ENCODE measurements at regions not wholly inside any gene's neighbourhood (a gene's known extent, or its start where the extent isn't known, plus 50 kb on each side); places are given as distances from the start of the nearest gene placed in this dataset.
"Not testable (repeated sequence)": the region's sequence is repeated elsewhere in the genome, so short reads cannot be mapped to it uniquely, and the experiment has no call there.

DNA sequence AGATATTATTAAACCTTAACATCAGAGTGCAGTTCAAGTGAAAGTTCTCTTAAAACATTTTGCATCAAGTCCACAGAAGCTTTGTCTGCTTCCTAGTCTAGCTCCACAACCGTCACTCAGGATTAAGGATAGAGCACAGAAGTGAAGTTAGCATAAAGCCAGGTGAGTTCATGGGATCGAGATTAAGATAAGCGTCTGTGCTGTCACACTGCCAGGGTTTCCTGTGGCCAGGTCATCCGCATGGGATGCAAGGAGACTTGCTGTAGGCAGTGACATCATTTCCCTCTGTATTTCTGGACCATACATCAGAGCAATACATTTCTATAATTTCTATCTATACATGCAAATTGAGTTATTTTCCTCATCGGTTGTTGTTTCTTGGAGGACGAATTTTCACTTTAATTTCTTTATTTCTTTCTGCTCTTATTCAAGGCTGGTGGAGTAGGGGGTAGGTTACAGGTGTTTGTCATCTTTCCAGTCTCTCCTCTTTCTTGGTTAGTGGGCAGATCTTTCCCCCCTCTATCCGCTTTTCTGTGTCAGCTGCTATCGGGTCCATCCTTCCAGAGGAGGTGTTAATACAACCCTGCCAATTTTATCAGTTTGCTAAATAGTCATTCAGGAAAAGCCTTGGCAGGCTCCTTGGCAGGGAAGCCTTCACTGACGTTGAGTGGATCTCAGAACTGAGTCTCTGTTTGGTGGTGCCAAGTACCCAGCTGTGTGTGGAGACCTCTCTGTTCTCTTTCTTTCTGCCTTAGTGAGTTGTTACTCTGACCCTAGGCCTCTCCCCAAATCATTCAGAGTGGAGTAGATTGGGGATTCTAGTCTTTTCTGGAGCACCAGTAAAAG is 307.6 kb upstream of the MAP3K7 start:
- no peak for DNase-seq (ENCODE audit: low read depth in 4 of 4, low spot score in 2 of 4)

DNA sequence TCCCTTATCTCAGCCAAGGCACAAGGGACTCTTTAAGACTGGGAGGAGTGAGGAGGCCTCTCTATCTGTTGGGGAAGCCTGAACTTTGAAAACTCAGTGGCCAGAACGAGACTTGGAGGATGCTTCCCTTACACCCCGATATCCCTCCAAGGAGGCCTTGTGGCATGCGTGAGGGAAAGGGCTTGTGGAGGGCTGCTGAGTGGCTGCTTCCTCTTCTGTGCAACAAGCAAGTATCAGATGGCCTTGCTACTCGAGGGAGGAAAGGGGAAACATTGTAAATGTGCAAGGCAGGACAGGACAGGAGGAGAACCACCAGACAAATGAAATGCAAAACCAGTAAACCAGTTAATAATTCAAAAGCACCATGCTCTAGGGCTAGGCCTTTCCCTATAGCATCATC is 306.5 kb upstream of the MAP3K7 start:
- no peak for DNase-seq (ENCODE audit: low read depth in 4 of 4, low spot score in 2 of 4)

DNA sequence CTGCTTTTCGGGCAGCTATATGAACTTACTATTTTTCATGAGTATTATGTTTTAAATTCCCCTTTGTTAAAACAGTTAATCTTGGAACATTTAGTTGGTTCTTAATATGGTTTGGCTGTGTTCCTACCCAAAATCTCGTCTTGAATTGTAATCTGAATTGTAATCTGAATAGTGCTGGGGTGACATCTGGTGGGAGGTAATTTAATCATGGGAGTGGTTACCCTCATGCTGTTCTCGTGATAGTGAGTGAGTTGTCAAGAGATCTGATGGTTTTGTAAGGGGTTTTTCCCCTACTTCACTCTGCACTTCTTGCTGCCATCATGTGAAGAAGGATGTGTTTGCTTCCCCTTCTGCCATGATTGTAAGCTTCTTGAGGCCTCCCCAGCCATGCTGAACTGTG is 305.4 kb upstream of the MAP3K7 start:
- DNase-seq (ENCODE audit: low read depth in 4 of 4, low spot score in 2 of 4) = no peak

DNA sequence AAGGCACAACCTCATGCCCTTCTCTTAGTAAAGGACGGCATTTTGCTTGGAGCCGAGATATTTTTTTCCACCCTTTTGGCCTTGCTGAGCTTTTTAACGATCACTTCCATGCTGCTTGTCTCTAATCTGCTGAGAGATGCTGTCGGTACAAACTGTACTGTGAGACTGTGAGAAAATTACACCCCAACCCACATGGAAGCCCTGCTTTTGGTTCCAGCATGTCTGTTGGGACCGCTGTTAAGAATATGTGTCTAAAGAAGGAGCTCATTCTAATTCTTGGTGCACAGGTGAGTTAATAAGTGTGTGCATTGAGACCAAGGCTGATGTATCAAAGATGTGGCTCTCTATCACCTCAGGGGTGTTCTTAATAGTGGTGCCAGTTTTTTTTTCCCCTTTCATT is 304.5 kb upstream of the MAP3K7 start:
- DNase-seq (ENCODE audit: low read depth in 4 of 4, low spot score in 2 of 4) = no peak

DNA sequence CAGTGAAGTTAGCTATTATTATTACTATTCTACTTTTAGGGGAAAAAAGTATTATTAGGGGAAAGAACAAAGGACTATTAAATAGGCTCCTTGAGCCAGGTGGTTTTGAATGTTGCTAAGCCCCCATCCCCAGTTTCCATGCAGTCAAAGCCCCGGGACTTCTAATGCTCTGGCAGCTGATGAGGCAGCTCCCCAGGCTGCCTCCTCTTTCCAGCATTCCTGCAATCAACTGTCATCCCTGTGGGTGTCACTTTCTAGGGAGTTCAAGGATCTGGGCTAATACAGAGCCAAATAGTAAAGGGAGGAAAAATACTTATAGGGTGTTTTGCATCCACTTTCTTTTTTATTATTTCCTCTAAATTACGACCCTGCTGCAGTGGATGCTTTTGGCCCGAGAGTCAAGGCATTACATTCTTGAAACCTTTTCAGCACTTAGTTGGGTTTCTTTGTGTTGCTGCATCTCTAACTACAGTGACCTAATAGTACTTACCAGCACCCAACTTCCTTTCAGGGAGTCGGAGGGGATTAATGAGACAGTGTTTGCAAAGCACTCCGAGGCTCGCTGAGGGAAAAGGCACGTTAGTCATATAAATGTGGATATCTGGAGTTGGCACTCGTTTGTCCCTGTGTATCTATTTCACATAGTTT is 303.9 kb upstream of the MAP3K7 start:
- DNase-seq (ENCODE audit: low read depth in 4 of 4, low spot score in 2 of 4) = peak in 1 of 4 donors; percentile 16

DNA sequence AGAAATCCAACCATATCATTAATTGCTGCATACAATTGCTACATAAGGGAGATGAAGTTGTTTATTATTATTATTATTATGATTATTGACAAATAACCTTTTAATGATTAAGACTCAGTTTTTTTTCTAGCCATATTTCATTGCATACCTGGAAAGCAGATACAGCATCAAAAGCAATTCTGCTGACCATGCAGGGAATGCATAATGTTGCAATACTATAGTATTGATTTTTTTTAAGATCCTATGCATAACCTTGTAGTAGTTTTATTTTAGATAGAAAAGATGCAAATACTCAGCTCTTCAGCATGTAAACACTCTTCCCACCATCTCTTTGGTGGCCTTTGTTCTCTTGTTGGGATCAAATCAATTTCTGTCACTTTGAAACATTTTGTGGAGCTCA is 300.9 kb upstream of the MAP3K7 start:
- no peak for DNase-seq (ENCODE audit: low read depth in 4 of 4, low spot score in 2 of 4)

DNA sequence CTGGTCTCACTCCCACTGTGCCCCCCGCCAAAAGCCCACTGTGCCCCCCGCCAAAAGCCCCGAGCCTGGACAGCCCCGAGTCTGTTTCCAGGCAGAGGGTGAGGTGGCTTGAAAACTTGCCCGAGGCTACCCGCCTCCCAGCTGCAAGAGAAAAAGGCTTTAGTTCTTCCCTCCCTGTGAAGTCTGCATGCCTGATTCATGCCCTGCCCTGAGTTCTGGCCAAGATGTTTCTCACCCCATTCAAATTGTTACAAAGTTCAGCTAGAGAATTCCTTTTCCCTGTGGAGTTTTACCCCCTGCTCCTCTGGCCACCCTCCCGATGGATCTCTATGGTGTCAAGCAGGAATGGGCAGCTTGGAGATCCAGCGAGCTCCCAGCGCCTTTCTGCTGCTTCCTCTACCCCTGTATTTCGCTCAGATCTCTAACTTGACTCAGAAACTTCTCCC is 298.8 kb upstream of the MAP3K7 start:
- no peak for DNase-seq (ENCODE audit: low read depth in 4 of 4, low spot score in 2 of 4)

DNA sequence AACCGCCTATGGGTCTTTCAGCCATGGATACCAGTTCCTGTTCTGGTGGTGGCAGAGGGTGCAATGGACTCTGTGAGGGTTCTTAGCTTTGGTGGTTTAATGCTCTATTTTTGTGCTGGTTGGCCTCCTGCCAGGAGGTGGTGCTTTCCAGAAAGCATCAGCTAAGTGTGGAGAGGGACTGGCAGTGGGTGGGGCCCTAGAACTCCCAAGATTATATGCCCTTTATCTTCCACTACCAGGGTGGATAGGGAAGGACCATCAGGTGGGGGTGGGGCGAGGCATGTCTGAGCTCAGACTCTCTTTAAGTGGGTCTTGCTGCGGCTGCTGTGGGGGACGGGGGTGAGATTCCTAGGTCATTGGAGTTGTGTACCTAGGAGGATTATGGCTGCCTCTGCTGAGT is 298.3 kb upstream of the MAP3K7 start:
- DNase-seq (ENCODE audit: low read depth in 4 of 4, low spot score in 2 of 4) = not testable (repeated sequence)

DNA sequence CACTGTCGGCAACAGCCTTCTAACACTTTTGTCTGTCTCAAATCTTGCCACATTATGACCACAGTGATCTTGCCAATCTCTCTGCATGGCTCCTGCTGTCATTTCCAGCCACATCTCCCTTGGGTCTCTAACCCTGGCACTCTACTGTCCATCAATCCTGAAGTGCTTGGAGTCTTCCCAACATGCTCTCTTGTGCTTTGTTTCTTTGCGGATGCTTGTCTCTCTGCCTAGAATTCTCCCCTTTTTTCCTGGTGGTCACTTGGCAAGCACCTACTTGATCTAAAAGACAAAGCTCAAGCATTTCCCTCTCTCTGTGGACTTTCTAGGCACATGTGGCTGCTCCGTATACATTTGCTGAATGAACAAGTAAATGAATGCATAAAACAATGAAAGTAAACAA is 290.7 kb upstream of the MAP3K7 start:
- DNase-seq (ENCODE audit: low read depth in 4 of 4, low spot score in 2 of 4) = no peak

DNA sequence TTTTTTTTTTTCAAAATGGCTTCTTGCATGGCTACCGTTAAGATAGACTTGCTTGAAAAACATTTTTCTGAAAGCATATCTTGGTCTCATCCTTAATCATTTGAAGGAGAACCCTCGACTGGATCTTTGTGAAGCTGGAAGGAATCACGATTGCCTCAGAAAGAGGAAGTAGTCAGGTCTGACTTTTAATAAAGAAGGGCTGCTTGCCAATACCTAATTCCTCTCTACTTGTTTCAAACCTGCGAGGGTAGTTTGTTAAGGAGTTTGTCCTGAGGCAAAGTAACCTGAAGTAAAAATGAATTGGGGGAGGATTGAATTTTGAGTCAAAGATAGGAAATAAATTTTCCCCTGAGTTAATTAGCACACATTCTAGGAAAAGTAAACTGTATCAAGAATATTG is 288.1 kb upstream of the MAP3K7 start:
- no peak for DNase-seq (ENCODE audit: low read depth in 4 of 4, low spot score in 2 of 4)

DNA sequence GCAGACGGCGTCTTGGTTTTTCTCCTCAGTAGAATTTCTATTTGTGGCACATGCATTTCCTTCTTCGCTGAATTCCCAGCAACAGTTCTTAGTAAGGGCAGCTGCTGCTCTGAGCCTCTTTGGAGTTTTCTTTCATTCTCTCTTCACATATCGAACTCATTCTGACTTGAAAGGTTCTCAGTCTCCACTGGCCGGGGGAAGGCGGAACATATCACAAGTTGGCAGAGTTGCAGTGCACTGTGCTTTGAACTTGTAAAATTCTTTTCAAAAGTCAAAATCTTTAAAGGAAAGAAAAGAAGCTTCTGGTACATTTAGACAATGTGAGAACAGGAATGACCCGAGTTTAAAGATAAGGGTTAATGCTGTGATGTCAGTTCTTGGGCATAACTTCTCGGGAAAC is 286.1 kb upstream of the MAP3K7 start:
- no peak for DNase-seq (ENCODE audit: low read depth in 4 of 4, low spot score in 2 of 4)

DNA sequence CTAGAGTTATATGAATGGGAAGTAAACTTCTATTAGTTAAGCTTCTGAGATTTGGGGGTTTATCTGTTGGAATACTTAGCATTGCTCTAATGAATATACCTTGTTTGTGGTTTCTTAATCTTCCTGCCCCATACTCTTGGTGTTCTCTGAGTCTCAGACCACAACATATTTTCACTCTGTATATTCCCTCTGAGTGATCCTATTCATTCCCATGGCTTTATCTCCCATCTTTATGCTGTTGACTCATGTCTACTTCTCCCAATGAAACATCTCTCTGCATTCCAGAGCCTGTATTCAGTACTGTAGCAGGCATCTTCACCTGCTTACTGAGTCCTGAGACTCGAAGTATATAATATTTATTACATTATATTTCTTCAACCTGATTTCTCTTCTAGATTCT is 283.7 kb upstream of the MAP3K7 start:
- no peak for DNase-seq (ENCODE audit: low read depth in 4 of 4, low spot score in 2 of 4)

DNA sequence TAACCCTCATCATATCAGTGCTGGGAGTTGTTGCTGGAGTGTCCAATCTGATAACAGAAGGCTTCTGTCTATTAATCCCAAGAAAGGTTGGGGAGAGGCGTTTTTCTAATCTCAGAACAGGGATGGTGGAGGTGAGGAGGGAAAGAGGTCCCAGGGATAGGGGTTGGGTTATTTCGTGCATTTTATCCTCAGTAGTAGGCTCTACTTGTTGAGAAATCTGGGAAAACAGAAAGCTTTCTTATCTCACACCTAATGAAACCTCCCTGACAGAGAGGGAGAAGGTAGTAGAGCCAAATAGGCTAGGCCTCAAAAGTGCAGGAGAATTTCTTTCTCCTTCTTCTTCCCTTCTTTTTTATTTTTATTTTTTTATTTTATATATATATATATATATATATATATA is 281.8 kb upstream of the MAP3K7 start:
- no peak for DNase-seq (ENCODE audit: low read depth in 4 of 4, low spot score in 2 of 4)

DNA sequence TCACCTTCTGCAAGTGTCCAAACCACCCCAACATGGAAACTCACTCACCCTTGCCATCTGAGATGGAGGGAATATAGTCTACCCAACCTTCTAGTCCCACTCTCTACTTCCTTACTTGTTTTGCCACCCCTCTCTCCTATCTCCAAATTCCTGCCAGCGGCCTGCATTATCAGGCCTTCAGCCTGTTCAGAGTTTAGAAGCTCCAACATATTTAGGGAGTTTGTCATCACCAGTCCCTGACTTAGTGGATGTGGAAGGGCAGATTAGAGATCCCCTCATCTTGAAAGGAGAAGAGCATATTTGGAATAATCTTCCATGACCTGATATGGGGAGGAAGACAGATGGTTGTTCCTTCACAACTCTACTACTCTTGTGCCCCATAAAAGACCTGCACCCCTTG is 281.4 kb upstream of the MAP3K7 start:
- DNase-seq (ENCODE audit: low read depth in 4 of 4, low spot score in 2 of 4) = no peak

DNA sequence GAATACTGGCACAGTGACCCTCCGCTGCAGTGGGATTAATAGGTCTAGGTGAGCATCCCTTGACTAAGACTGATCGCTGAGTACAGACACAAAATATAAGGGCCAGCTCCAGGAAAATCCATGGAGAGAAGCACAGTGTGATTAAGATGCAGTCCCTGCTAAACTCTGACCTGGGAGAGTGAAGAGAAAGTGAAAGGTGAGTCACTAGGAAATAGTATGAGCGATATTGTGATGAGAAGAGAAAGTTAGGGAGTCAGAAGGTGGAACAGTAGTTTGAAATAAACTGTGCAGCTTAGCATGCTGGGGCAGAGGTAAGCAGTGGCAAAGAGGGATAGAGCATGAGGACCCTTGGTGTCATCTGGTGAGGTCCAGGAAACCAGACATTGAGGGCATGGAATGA is 278.6 kb upstream of the MAP3K7 start:
- no peak for DNase-seq (ENCODE audit: low read depth in 4 of 4, low spot score in 2 of 4)

DNA sequence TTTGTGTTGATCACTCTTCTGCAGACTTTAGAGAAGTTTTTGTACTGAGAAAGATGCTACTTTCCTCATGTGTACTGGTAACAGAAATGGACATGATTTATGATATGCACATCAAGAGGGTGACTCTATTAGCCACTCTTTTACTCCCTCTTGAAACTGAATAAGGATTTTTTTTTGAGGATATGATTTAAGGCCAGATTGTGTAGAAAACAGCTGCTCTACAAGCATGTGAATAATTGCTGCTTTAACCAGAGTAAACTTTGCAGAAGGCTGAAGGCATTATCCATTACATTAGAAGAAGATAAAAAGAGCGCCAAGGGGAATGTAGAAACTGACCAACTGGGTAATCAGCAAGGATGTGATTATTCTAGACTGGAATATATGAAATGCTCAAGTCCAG is 276.2 kb upstream of the MAP3K7 start:
- DNase-seq (ENCODE audit: low read depth in 4 of 4, low spot score in 2 of 4) = no peak

DNA sequence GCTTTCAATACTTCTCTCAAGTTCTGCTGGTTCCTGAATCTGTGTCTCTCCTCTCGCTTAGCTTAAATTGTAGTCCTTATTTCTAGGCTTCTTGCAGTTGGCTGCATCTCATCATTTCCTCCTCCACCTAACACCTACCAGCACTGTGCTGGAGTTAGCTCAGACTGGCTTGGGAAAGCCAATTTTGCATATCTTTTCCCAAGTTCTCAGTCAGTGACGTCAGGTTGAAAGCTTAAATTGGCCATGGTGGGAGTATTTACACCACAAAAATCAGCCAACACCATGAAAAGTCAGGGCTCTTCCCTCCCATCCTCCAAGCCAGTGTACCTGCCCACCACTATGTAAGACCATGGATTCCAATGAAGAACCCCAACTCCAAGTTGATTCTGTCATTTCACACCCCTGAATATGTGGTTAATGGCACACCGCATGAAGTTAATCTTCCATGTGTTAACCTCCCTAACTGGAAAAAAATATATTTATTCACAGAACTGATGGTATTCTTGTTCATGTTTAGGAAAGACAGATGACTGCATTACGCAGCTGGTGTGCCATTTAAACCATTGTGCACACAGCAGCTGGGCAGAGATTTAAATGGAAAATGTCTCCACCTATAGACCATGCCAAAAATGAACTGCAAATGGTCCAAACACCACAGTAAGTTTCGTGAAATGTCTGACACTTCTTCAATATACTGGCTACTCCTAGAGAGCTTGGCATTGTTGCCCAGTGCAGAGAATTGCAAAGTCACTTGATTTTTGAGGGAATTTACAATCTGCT is 274.1 kb upstream of the MAP3K7 start:
- no peak for DNase-seq (ENCODE audit: low read depth in 4 of 4, low spot score in 2 of 4)

DNA sequence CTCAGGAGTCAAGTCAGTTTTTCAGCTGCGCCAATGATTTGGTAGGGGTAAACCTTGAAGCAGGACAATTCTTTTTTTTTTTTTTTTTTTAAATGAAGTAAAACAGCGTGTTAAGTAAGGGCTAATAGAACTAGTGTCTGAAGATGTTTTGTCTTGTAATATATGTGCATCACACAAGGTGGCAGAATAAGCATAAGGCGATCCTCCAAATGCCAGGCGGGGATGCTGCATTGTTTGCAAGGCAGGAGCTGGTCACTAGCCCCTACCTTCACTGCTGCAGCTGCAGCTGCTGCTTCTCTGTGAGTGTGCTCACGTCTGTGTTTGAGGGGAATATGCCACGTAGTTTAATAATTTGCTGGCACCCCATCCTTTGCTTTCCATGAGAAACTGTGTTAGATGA is 272.7 kb upstream of the MAP3K7 start:
- no peak for DNase-seq (ENCODE audit: low read depth in 4 of 4, low spot score in 2 of 4)

DNA sequence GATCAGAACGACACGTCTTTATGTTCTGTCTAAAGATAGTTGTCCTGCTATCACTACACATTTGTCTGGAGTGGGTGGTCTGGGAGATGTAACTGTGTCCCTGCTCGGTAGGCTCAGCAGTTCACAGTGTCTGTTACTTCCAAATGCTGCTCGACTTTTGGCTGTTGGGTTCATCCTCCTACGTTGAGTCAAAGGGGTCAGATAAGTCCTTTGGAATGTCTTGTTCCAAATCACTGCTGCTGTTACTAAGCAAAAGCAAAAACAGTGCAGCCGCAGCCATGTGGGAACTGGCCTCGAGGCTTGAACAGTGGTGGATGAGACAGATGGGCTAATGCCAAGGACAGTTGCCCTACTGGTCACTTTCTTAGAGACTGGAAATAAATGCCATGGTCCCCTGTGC is 272.2 kb upstream of the MAP3K7 start:
- no peak for DNase-seq (ENCODE audit: low read depth in 4 of 4, low spot score in 2 of 4)

DNA sequence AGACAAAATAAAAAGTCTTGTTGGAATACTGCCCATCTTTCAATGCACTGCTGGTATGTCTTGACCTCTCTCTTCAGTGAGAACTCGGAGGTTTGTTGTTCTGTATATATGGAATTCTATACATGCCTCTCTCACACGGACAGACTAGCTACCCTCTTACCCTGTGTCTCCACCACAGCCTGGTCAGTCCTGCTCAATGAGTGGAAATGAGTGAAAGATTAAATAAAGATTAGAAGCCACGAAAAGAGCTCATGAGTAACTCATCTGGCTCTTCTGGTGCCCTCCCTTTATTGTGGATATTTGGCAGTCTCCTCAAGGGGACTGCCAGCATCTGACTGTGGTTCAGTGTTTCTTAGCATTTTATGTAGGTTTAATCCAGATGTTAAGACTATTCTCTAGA is 262.8 kb upstream of the MAP3K7 start:
- no peak for DNase-seq (ENCODE audit: low read depth in 4 of 4, low spot score in 2 of 4)

DNA sequence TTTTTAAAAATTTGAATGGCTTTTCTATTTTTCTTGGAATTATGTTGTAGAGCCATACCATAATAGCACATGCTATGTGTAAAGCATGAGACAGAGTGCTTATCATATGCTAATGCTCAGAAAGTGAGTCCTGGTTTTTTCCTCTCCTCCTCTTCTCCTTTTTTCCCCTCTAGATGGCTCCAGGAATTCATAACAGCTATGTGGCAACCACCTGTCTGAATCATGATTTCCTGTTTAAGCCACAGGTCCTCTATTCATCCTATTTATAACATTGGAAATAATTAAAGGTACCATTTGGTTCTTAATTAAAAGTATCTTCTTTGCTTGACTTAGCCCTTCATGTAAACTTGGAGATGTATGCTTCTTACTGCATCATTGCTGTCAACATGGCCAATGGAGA is 260.0 kb upstream of the MAP3K7 start:
- DNase-seq (ENCODE audit: low read depth in 4 of 4, low spot score in 2 of 4) = no peak
